ACC112 (cell line): ENCODE measurements at regions not wholly inside any gene's neighbourhood (a gene's known extent, or its start where the extent isn't known, plus 50 kb on each side); places are given as distances from the start of the nearest gene placed in this dataset.

Source experiments
- H2AFZ ChIP-seq: fragments of 200-600 bp; sonication (generic); one replicate; pipeline ENCODE4 v1.6.0; 2017; ENCODE audit warnings: antibody characterized with exemption, low read length; ENCODE audit not compliant: unreplicated experiment
- H3K27ac ChIP-seq: fragments of 200-600 bp; sonication (generic); 2 replicates; pipeline ENCODE4 v1.5.1; 2014; ENCODE audit warnings: low read depth, mild to moderate bottlenecking, antibody characterized with exemption, low read length, moderate library complexity
- H3K27me3 ChIP-seq: fragments of 200-600 bp; sonication (generic); 2 replicates; pipeline ENCODE4 v1.6.1; 2014; ENCODE audit warnings: mild to moderate bottlenecking, antibody characterized with exemption, low read length, moderate library complexity, mixed read lengths; ENCODE audit not compliant: insufficient read depth
- H3K36me3 ChIP-seq: fragments of 200-600 bp; sonication (generic); 2 replicates; pipeline ENCODE4 v1.6.1; 2016; ENCODE audit warnings: mild to moderate bottlenecking, antibody characterized with exemption, low read length, moderate library complexity, mixed read lengths; ENCODE audit not compliant: insufficient read depth
- H3K4me1 ChIP-seq: fragments of 200-600 bp; sonication (generic); one replicate; pipeline ENCODE4 v1.6.1; 2016; ENCODE audit warnings: low read length, mixed read lengths; ENCODE audit not compliant: insufficient read depth, unreplicated experiment, control insufficient read depth
- H3K4me3 ChIP-seq: fragments of 200-600 bp; sonication (generic); 2 replicates; pipeline ENCODE4 v1.5.1; 2014; ENCODE audit warnings: mild to moderate bottlenecking, low read depth, low read length
- H3K79me2 ChIP-seq: fragments of 200-600 bp; sonication (generic); one replicate; pipeline ENCODE4 v1.6.0; 2016; ENCODE audit warnings: low read length; ENCODE audit not compliant: control insufficient read depth, unreplicated experiment, insufficient read depth

DNA sequence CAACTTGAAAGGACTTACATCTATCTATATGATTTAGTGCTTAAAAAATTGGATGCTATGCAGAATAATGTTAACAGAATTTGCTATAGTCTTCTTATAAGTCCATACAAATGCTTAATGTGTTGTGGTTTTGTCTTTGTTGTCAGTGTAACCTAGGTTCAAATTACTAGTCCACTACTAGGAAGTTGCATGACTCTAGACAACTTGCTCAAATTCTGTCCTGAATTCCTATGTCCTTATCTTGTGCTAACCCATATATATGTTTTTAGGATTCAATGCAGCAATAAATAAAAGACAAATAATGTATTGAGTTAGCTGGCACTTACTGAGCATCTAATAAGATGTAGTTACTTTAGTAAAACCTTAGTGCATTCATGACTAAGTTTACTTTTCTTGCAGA, 276.5 kb upstream of the KCNMB2 start:
- Histone ChIP-seq H3K36me3 (no peaks in the 10 kb centered on the region), H3K4me1 (peaks cover 12% of the 10 kb centered on the region), H2AFZ (no peak overlapping the region), H3K4me3 (no peak overlapping the region), H3K27me3 (no peaks in the 10 kb centered on the region), H3K79me2 (no peaks in the 10 kb centered on the region), H3K27ac (no peak overlapping the region)

DNA sequence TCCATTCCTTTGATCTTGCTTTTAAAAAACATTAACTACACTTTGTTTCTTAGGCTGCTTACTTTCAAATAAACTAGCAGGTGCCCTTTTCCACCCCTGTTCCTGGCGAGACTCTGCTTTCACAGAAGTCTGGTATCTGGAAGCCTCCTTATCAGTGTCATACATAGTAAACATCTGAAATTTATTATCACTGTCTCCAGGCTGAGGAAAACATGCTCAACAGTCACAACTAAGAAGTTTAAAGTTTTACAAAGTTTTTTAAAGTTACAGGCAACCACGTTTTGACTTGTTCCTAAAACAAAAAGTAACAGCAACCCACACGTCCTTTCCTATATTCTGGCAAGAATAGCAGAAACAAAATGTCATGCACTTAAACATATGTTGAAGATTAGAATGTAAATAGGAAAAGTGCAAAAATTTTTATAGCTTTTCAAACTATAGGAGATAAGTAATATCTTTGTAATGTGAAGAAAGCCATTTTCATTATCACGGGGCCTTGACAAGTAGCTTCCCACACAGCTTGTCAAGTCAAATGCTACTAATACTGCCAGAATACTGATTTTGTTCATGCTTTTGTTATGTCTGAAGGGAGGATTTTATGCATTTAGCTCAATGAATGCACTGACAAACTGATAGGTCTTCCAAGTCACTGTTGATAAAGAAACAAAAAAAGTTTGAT, 275.2 kb upstream of the KCNMB2 start:
- Histone ChIP-seq H3K4me3 (no peak overlapping the region; the same call in 1 of the 2 replicates), H3K4me1 (peaks cover 12% of the 10 kb centered on the region), H3K79me2 (no peaks in the 10 kb centered on the region), H3K36me3 (no peaks in the 10 kb centered on the region), H3K27me3 (no peaks in the 10 kb centered on the region), H3K27ac (no peak overlapping the region), H2AFZ (peak overlapping the region; percentile 49)

DNA sequence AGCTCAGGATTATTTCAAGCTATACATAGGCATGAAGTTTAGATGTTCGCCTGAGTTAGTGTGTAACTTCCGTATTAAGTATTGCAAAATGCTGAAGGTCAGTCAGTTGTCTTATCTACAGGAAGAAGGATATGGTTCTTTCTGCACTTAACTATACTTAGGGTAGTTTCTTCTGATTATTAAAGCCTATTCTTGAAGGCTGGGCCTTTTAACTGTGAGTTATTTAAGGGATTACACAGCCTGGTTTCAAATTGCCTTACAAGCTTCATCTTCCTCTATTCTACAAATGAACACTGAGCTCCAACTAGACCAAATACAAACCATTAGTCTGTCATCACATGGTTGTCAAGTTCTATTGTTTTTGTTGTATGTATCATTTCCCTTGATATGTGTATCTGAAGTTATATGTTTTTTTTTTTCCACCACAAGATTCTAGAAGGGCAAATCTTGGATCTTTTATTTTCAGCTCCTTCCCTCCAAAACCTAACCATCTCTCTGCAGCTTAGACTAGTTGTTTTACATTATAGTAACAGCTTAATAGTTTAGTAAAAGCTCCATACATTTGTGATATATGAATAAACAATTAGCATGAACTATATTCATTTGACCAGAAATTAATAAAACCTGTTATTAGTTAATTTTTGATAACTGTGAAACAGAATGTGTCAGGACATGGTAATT, 272.9 kb upstream of the KCNMB2 start:
- Histone ChIP-seq H2AFZ (no peak overlapping the region), H3K79me2 (no peaks in the 10 kb centered on the region), H3K4me3 (no peak overlapping the region), H3K4me1 (peaks cover 12% of the 10 kb centered on the region), H3K27ac (no peak overlapping the region), H3K27me3 (no peaks in the 10 kb centered on the region), H3K36me3 (no peaks in the 10 kb centered on the region)

DNA sequence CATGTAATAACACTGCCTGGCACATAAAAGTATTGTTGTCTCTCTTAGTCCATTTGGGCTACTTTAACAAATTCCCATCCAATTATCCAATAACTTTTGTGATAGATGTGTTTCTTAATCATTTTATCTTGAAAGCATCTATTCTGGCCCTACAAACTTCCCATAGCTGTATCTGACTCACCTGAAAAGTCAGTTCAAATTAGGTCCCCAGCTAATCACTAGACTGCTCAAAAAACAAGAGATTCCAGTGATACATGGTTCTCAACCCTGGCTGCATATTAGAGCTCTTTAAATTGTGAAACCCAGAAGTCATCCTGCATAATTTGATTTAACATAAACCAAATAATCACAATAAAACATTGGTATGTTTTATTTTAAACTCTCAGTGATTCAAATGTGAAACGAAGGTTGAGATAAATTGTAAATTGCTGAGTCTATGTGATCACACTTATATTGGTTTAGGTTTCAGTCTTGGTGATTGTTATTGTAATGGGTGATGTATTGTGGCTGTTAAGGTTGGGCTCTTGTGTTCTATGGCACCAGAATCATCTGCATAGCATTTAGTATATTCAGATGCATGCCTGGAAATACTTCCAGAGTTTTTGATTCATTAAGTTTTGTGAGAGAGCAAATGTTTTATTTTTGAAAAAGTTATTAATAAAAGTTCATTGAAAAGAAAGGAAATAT, 268.9 kb upstream of the KCNMB2 start:
- Histone ChIP-seq H3K79me2 (no peaks in the 10 kb centered on the region), H2AFZ (no peak overlapping the region), H3K4me3 (no peak overlapping the region), H3K36me3 (no peaks in the 10 kb centered on the region), H3K27me3 (no peaks in the 10 kb centered on the region), H3K27ac (no peak overlapping the region), H3K4me1 (peaks cover 7% of the 10 kb centered on the region)

DNA sequence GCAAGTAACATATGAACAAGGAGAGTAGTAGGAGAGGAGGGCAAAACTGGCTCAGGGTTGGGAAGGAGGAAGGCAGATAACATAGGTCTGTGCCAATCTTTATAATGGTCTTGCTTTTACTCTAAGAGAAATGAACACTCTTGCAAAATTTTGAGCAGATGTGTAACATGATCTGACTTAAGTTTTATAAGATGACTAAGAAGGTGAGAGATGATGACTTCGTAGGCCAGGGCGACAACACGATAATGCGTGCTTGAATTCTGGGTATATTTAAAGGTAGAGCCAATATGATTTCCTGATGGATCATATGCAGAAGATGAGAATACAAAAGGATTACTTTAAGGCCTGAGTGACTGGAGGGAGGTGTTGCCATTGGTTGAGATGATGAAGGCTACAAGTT, 265.4 kb upstream of the KCNMB2 start:
- H3K4me3 ChIP-seq, result no peak overlapping the region
- H3K27ac ChIP-seq, result no peak overlapping the region
- no peaks in the 10 kb centered on the region for H3K36me3 ChIP-seq
- no peaks in the 10 kb centered on the region for H3K4me1 ChIP-seq
- no peaks in the 10 kb centered on the region for H3K79me2 ChIP-seq
- no peak overlapping the region for H2AFZ ChIP-seq
- no peaks in the 10 kb centered on the region for H3K27me3 ChIP-seq

DNA sequence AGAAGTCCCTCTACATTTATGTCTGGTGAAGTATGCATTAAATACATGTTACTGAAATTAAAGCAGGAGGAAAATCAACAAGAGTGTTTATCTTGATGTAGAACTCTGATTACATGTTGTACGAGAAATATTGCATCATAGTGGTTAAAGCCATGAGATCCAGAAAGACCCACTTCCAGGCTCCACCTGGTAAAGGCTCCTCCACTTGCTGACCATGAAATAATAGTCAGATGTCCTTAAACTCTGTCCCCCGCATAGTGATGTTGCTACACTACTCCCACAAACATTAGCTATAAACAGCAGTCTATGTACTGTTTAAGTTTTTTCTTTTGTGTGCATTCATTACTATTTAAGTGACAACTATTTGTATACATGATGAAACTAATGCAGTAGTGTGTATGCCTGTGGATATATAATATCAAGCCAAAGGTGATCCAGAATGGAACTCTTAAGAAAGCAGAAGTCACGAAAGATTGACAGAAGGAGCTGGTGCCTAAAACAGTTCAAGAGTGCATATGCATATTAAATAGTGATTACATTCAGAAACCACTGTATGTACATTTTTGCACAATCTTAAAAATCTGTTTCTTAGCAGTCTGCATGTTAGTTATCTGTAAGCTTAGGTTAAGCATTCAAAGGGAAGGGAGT, 264.4 kb upstream of the KCNMB2 start:
- no peak overlapping the region for H3K4me3 ChIP-seq
- H3K27ac ChIP-seq, result no peak overlapping the region
- no peaks in the 10 kb centered on the region for H3K4me1 ChIP-seq
- no peak overlapping the region for H2AFZ ChIP-seq
- H3K27me3 ChIP-seq, result no peaks in the 10 kb centered on the region
- no peaks in the 10 kb centered on the region for H3K36me3 ChIP-seq
- H3K79me2 ChIP-seq, result no peaks in the 10 kb centered on the region

DNA sequence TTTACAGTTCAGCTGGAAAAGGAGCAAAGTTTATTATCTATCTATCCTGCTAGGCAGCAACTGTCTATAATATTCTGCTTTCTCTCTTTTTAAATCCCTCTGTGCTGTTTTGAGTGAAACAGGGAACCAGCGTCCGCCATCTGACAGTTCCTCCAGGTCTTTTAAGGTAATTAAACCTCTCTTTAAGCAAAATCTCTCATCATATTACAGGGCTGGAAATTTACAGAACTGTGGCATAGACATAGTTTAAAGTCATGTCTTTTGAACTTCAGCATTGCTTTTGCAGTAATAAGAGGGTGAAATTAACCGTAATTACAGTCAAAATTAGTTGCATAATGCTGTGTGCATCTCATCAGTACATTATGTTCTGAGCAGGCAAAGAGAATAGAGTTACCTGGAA, 263.4 kb upstream of the KCNMB2 start:
- H3K27me3 ChIP-seq, result no peaks in the 10 kb centered on the region
- H3K36me3 ChIP-seq, result no peaks in the 10 kb centered on the region
- H2AFZ ChIP-seq, result no peak overlapping the region
- H3K27ac ChIP-seq, result no peak overlapping the region
- H3K4me1 ChIP-seq, result no peaks in the 10 kb centered on the region
- H3K79me2 ChIP-seq, result no peaks in the 10 kb centered on the region
- H3K4me3 ChIP-seq, result no peak overlapping the region

DNA sequence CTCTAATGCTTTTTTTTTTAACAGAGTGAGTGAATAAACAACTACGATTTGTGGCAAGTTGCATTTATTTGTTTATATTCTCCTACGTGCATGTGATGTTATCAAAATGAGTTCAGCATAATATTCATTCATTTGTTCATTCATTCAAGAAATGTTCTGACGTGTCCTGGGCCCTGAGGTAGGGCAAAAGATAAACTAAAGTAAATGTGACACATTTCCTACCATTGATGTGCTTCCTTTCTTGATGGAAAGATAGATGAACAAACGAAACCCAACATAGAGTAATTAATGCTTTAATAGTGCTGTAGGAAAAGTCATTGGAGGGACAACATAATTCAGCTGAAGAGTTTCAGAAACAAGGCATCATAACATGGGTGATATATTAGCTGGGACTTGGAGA, 261.5 kb upstream of the KCNMB2 start:
- Histone ChIP-seq H3K4me1 (no peaks in the 10 kb centered on the region), H3K27ac (no peak overlapping the region), H3K36me3 (no peaks in the 10 kb centered on the region), H2AFZ (no peak overlapping the region), H3K4me3 (no peak overlapping the region), H3K27me3 (no peaks in the 10 kb centered on the region), H3K79me2 (no peaks in the 10 kb centered on the region)

DNA sequence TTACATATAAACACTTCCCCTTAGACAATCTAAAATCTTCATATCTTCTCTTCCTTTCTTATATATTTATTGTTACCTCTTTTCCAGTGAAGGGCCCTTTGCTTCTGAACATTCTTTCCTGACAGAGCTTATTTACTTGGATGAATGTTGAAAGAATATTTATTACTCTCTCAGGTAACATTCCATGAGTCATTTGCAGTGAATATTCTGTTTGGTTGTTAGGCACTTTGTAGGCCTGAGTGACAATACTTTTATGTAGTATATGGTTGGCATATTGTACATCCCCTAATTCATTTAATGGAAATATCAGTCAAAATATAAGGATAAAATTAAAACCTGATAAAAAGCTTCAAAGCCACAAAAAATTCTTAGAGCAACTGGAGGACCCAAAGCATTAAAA, 260.9 kb upstream of the KCNMB2 start:
- no peaks in the 10 kb centered on the region for H3K4me1 ChIP-seq
- no peak overlapping the region for H2AFZ ChIP-seq

DNA sequence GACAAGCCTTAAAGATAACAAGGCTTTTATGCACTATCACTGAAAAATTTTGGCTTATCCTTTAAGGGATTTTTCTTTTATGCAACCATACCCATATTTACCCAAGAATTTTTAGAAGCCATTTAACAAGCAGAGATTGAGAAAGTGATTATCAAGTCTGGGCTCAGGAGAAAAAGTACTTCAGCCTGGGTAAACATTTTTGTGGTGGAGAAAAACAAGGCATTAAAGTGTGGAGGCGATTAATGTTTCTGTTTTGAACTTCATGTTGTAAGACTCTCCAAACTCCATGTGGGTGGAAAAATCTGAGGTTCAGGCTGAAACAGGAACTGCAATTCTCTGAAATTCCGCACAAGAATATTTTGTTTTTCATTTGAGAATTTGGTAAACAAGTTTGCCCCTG, 260.4 kb upstream of the KCNMB2 start:
- no peaks in the 10 kb centered on the region for H3K36me3 ChIP-seq
- no peak overlapping the region for H2AFZ ChIP-seq
- no peaks in the 10 kb centered on the region for H3K4me1 ChIP-seq
- H3K4me3 ChIP-seq, result no peak overlapping the region
- no peaks in the 10 kb centered on the region for H3K79me2 ChIP-seq
- H3K27ac ChIP-seq, result no peak overlapping the region
- no peaks in the 10 kb centered on the region for H3K27me3 ChIP-seq

More for the DNA sequence above, 260.9 kb upstream of the KCNMB2 start:
- Histone ChIP-seq H3K4me3 (no peak overlapping the region), H3K27me3 (no peaks in the 10 kb centered on the region), H3K36me3 (no peaks in the 10 kb centered on the region), H3K79me2 (no peaks in the 10 kb centered on the region), H3K27ac (no peak overlapping the region)
